MCF 10A (cell line): ENCODE measurements at regions not wholly inside any gene's neighbourhood (a gene's known extent, or its start where the extent isn't known, plus 50 kb on each side); places are given as distances from the start of the nearest gene placed in this dataset.

ENCODE experiments used
- BruUV-seq: library from RNA; stranded (reverse); fragments of 400-500 nt; replicated peaks from 2 replicates; lab custom pipeline; 2021; lab: Mats Ljungman, UMichigan
- CTCF ChIA-PET: fragments of 300-600 bp; sonication (Branson Sonifier 250); formaldehyde crosslinking; extraction: SDS; loops from one replicate; lab custom pipeline; 2021; ENCODE audit warnings: antibody characterized with exemption, inconsistent platforms; lab: Yijun Ruan, JAX
- POLR2A ChIA-PET: fragments of 300-600, 350-650 bp; sonication (Branson Sonifier 250); formaldehyde crosslinking; extraction: SDS; loops from one replicate; lab custom pipeline; 2020; ENCODE audit warnings: antibody characterized with exemption, inconsistent platforms; lab: Yijun Ruan, JAX
- DNase-seq: peaks from one replicate; pipeline ENCODE4 v3.0.0-alpha.2; 2018; ENCODE audit not compliant: unreplicated experiment
- H3K27ac Mint-ChIP-seq: one replicate; pipeline ENCODE4 v1.8.0; 2022; ENCODE audit warnings: mild to moderate bottlenecking, low read depth, mixed read lengths; ENCODE audit not compliant: unreplicated experiment
- H3K27me3 Mint-ChIP-seq: one replicate; pipeline ENCODE4 v1.8.0; 2022; ENCODE audit warnings: mixed read lengths; ENCODE audit not compliant: insufficient read depth, unreplicated experiment
- H3K36me3 Mint-ChIP-seq: one replicate; pipeline ENCODE4 v1.8.0; 2022; ENCODE audit warnings: mild to moderate bottlenecking, moderate library complexity, mixed read lengths; ENCODE audit not compliant: insufficient read depth, unreplicated experiment
- H3K4me1 Mint-ChIP-seq: one replicate; pipeline ENCODE4 v1.8.0; 2022; ENCODE audit warnings: mixed read lengths; ENCODE audit not compliant: insufficient read depth, unreplicated experiment
- H3K4me3 Mint-ChIP-seq: one replicate; pipeline ENCODE4 v1.8.0; 2022; ENCODE audit warnings: mild to moderate bottlenecking, moderate library complexity, mixed read lengths; ENCODE audit not compliant: unreplicated experiment
- H3K9me3 Mint-ChIP-seq: one replicate; pipeline ENCODE4 v1.8.0; 2022; ENCODE audit warnings: mixed read lengths; ENCODE audit not compliant: unreplicated experiment
- CTCF ChIP-seq: fragments of 200-600 bp; IDR thresholded peaks from one replicate; pipeline ENCODE4 v1.8.0; 2022; ENCODE audit warnings: antibody characterized with exemption, mild to moderate bottlenecking; ENCODE audit not compliant: unreplicated experiment
- intact Hi-C: fragments of 100-400 bp; cut with micrococcal nuclease; formaldehyde crosslinking; loops from 2 replicates; pipeline ENCODE4 v1.14.1; 2022

GRCh38 chr12:38969706-38970105, 64.3 kb upstream of the CPNE8 start:
- no peak for DNase-seq
- no peak for TF ChIP-seq CTCF
- no TSS peak for BruUV-seq
- intact Hi-C loops, result no loop called here
- no peaks in the 10 kb centered on the region for H3K4me1 Mint-ChIP-seq
- POLR2A ChIA-PET, result no interaction called here
- H3K36me3 Mint-ChIP-seq, result no peaks in the 10 kb centered on the region
- H3K4me3 Mint-ChIP-seq, result no peak overlapping the region
- H3K27me3 Mint-ChIP-seq, result no peaks in the 10 kb centered on the region
- no peak overlapping the region for H3K27ac Mint-ChIP-seq
- CTCF ChIA-PET, result no interaction called here
- H3K9me3 Mint-ChIP-seq, result peaks cover 15% of the 10 kb centered on the region

DNA sequence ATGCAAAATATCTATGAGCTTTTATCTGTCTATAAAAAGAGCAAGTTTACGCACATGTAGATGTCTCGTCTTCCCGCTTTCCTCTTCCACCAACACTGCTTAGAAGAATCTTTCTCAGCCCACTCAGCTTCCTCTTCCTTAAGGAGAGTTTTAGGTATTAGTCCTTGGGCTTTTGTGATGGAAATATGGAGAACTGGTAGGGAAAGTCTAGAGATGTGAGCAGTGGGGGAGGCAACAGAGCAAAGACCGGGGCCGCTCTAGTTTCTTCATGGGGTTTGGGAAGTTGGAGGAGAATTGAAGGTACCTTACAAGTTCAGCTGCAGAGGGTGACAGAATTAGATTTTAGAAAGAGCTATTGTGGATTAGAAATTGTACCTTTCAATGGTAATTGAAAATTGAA, 56.3 kb upstream of the CPNE8 start:
- TF ChIP-seq CTCF, result no peak
- Mint-ChIP-seq H3K36me3 (no peaks in the 10 kb centered on the region), H3K27me3 (no peaks in the 10 kb centered on the region), H3K4me3 (no peak overlapping the region), H3K4me1 (no peaks in the 10 kb centered on the region), H3K9me3 (no peaks in the 10 kb centered on the region), H3K27ac (no peak overlapping the region)
- intact Hi-C loops, result no loop called here
- no peak for DNase-seq
- CTCF ChIA-PET, result interaction anchor here (1.1 kb wide), 1 partner anchor 19 kb away, joined by 3 read pairs; no protein-coding TSS in a partner anchor
- BruUV-seq, result no TSS peak
- POLR2A ChIA-PET, result interaction anchor here (0.6 to 1.3 kb wide), 2 partner anchors 9 to 321 kb away, joined by 3 to 5 read pairs; no protein-coding TSS in a partner anchor

DNA sequence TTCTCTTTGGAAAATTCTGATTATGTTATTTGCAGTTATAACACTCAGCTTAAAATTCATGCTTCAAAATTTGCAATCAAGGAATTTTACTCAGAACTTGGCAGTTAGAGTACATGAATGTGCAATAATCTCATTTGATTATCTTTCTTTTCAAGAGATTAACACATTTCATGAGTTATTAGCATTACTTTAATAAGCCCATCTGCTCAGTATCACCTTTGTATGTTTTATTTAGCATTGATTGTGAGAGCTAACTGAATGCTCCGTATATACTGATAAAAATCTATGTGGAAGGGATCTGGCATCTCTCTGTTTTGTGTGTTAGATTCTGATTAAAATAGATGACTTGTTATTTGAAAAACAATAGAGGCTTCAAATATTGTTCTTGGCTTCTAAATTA, 55.6 kb upstream of the CPNE8 start:
- ChIA-PET CTCF (no interaction called here), POLR2A (interaction anchor here (0.6 to 1.3 kb wide), 2 partner anchors 9 to 320 kb away, joined by 3 to 5 read pairs; no protein-coding TSS in a partner anchor)
- no peak for DNase-seq
- Mint-ChIP-seq H3K4me1 (peaks cover 5% of the 10 kb centered on the region), H3K27ac (no peak overlapping the region), H3K27me3 (no peaks in the 10 kb centered on the region), H3K4me3 (no peak overlapping the region), H3K36me3 (no peaks in the 10 kb centered on the region), H3K9me3 (no peaks in the 10 kb centered on the region)
- no TSS peak for BruUV-seq
- no peak for TF ChIP-seq CTCF
- intact Hi-C loops, result no loop called here

GRCh38 chr12:38956337-38956736, 50.9 kb upstream of the CPNE8 start:
- peak; percentile 45 for DNase-seq
- Mint-ChIP-seq H3K9me3 (no peaks in the 10 kb centered on the region), H3K27ac (no peak overlapping the region), H3K4me1 (peaks cover 10% of the 10 kb centered on the region), H3K4me3 (no peak overlapping the region), H3K36me3 (no peaks in the 10 kb centered on the region), H3K27me3 (no peaks in the 10 kb centered on the region)
- intact Hi-C loops, result no loop called here
- BruUV-seq, result no TSS peak
- ChIA-PET POLR2A (no interaction called here), CTCF (interaction anchor here (0.5 to 1.3 kb wide), 3 partner anchors 32 to 147 kb away, joined by 3 to 4 read pairs (median 3); no protein-coding TSS in a partner anchor)
- no peak for TF ChIP-seq CTCF
